Gastrocnemius medialis (tissue), 4 donors: ENCODE measurements at regions not wholly inside any gene's neighbourhood (a gene's known extent, or its start where the extent isn't known, plus 50 kb on each side); places are given as distances from the start of the nearest gene placed in this dataset.

Experiments
- CTCF ChIP-seq, 5 experiments: fragments of 450-650 bp in 3 of 5; fragments of 200-600 bp in 2 of 5; sonication (generic) in 2 of 5; IDR thresholded peaks in 4 of 5; conservative IDR thresholded peaks in 1 of 5; 1 replicate in 4 of 5; 2 replicates in 1 of 5; pipeline ENCODE4 v1.5.1; 2016 to 2019; ENCODE audit warnings: antibody characterized with exemption in 5 of 5, mild to moderate bottlenecking in 3 of 5, moderate library complexity in 3 of 5
- POLR2A ChIP-seq, 2 donors: fragments of 450-650 bp; IDR thresholded peaks; one replicate each; pipeline ENCODE4 v1.6.1; 2017; ENCODE audit warnings: antibody characterized with exemption in 2 of 2, mild to moderate bottlenecking in 2 of 2, moderate library complexity in 2 of 2

DNA sequence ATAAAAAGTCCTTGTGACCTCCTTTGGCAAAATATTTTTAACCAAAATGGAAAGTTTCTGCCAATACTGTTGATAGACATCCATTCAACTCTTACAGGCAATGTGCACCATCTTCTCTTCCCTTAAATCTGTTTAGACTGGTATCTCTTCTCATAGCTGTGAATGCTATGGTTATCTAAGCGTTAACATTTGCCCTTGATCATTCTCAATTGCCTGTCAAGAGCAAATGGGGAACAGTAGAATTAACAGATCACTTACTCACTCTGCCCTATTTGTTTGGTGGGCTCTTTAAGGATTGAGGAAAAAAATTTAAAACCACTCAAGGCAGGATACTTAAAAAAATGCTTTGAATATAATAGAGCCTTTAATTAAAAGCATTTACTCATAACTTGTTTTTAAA, 808.4 kb downstream of the NXPH1 start:
- no peak for TF ChIP-seq POLR2A (IDR thresholded peaks at IDR 0.05)
- no peak for TF ChIP-seq CTCF (IDR thresholded peaks at IDR 0.05 in 4 of 5, conservative IDR thresholded peaks at IDR 0.05 in 1 of 5)
